H9 (cell line): ENCODE measurements at regions not wholly inside any gene's neighbourhood (a gene's known extent, or its start where the extent isn't known, plus 50 kb on each side); places are given as distances from the start of the nearest gene placed in this dataset.

Experiments
- DNase-seq: peaks from one replicate; pipeline ENCODE4 v3.0.0-alpha.2; 2017
- H2AFZ ChIP-seq: one replicate; pipeline ENCODE4 v1.6.1; 2013; ENCODE audit warnings: mild to moderate bottlenecking, low read length, control low read depth, moderate library complexity
- H2AK5ac ChIP-seq: 2 replicates; pipeline ENCODE4 v1.6.1; 2013; ENCODE audit warnings: low read length, control low read depth, mixed read lengths; ENCODE audit not compliant: insufficient read length
- H2BK120ac ChIP-seq: one replicate; pipeline ENCODE4 v1.6.1; 2013; ENCODE audit warnings: low read depth, mild to moderate bottlenecking, low read length, control low read depth, inconsistent platforms; ENCODE audit not compliant: poor library complexity, severe bottlenecking
- H2BK12ac ChIP-seq: 2 replicates; pipeline ENCODE4 v1.6.1; 2013; ENCODE audit warnings: low read length, control low read depth, mixed read lengths, low read depth; ENCODE audit not compliant: insufficient read length
- H2BK15ac ChIP-seq: 2 replicates; pipeline ENCODE4 v1.6.1; 2013; ENCODE audit warnings: low read depth, low read length, control low read depth
- H2BK20ac ChIP-seq: one replicate; pipeline ENCODE4 v1.6.1; 2013; ENCODE audit warnings: low read depth, mild to moderate bottlenecking, low read length, control low read depth, inconsistent platforms; ENCODE audit not compliant: poor library complexity, severe bottlenecking
- H2BK5ac ChIP-seq: 2 replicates; pipeline ENCODE4 v1.6.1; 2013; ENCODE audit warnings: low read length, control low read depth, mixed read lengths; ENCODE audit not compliant: insufficient read length
- H3K14ac ChIP-seq: 2 replicates; pipeline ENCODE4 v1.6.1; 2013; ENCODE audit warnings: low read length, control low read depth; ENCODE audit not compliant: insufficient read depth
- H3K18ac ChIP-seq: 2 replicates; pipeline ENCODE4 v1.6.1; 2013; ENCODE audit warnings: low read depth, mild to moderate bottlenecking, mixed read lengths, low read length, control low read depth; ENCODE audit not compliant: insufficient read length
- H3K23ac ChIP-seq: 2 replicates; pipeline ENCODE4 v1.6.1; 2013; ENCODE audit warnings: low read length, control low read depth, mixed read lengths, low read depth; ENCODE audit not compliant: insufficient read length
- H3K23me2 ChIP-seq: 2 replicates; pipeline ENCODE4 v1.6.1; 2013; ENCODE audit warnings: low read depth, mild to moderate bottlenecking, mixed read lengths, low read length, control low read depth; ENCODE audit not compliant: insufficient read length, poor library complexity, severe bottlenecking
- H3K27ac ChIP-seq: 2 replicates; pipeline ENCODE4 v1.5.1; 2013; ENCODE audit warnings: low read length, control low read depth, mixed read lengths, low read depth; ENCODE audit not compliant: insufficient read length
- H3K27me3 ChIP-seq: 2 replicates; pipeline ENCODE4 v1.6.1; 2013; ENCODE audit warnings: low read length, control low read depth, inconsistent platforms; ENCODE audit not compliant: insufficient read depth
- H3K4ac ChIP-seq: 2 replicates; pipeline ENCODE4 v1.6.1; 2013; ENCODE audit warnings: low read depth, mild to moderate bottlenecking, control low read depth, inconsistent platforms, low read length, moderate library complexity
- H3K4me1 ChIP-seq: 2 replicates; pipeline ENCODE4 v1.6.1; 2013; ENCODE audit warnings: low read length, control low read depth, inconsistent platforms; ENCODE audit not compliant: insufficient read depth
- H3K4me2 ChIP-seq: 2 replicates; pipeline ENCODE4 v1.6.1; 2013; ENCODE audit warnings: low read length, control low read depth, mixed read lengths; ENCODE audit not compliant: insufficient read length, insufficient read depth
- H3K56ac ChIP-seq: 2 replicates; pipeline ENCODE4 v1.6.1; 2013; ENCODE audit warnings: low read depth, mild to moderate bottlenecking, mixed read lengths, low read length, control low read depth; ENCODE audit not compliant: insufficient read length
- H3K79me1 ChIP-seq: 2 replicates; pipeline ENCODE4 v1.6.1; 2013; ENCODE audit warnings: low read depth, mild to moderate bottlenecking, moderate library complexity, low read length, control low read depth, inconsistent platforms; ENCODE audit not compliant: insufficient read depth, poor library complexity, severe bottlenecking
- H3K79me2 ChIP-seq: 2 replicates; pipeline ENCODE4 v1.6.1; 2013; ENCODE audit warnings: low read length, control low read depth, inconsistent platforms; ENCODE audit not compliant: insufficient read depth
- H3K9ac ChIP-seq: 2 replicates; pipeline ENCODE4 v1.6.1; 2013; ENCODE audit warnings: low read length, control low read depth, mixed read lengths; ENCODE audit not compliant: insufficient read length; ENCODE audit errors: extremely low read depth
- H3K9me3 ChIP-seq: one replicate; pipeline ENCODE4 v1.6.1; 2013; ENCODE audit warnings: low read depth, low read length, inconsistent platforms; ENCODE audit not compliant: control insufficient read depth
- H3T11ph ChIP-seq: one replicate; pipeline ENCODE4 v1.6.1; 2013; ENCODE audit warnings: mild to moderate bottlenecking, low read length, control low read depth, inconsistent platforms
- H4K20me1 ChIP-seq: one replicate; pipeline ENCODE4 v1.6.1; 2013; ENCODE audit not compliant: control insufficient read depth, insufficient read length, insufficient read depth
- H4K5ac ChIP-seq: 2 replicates; pipeline ENCODE4 v1.6.1; 2013; ENCODE audit warnings: low read depth, mild to moderate bottlenecking, mixed read lengths, low read length, control low read depth; ENCODE audit not compliant: insufficient read length
- H4K8ac ChIP-seq: replicated peaks from 2 replicates; pipeline ENCODE4 v1.6.1; 2013; ENCODE audit warnings: low read length, control low read depth, mixed read lengths, low read depth; ENCODE audit not compliant: insufficient read length
- H4K91ac ChIP-seq: 2 replicates; pipeline ENCODE4 v1.6.1; 2013; ENCODE audit warnings: low read depth, mild to moderate bottlenecking, moderate library complexity, mixed read lengths, low read length, control low read depth; ENCODE audit not compliant: insufficient read length
- H3K27ac Mint-ChIP-seq, 3 experiments: 2 replicates in 2 of 3; 3 replicates in 1 of 3; pipeline ENCODE4 v1.8.0; 2020 to 2021; ENCODE audit warnings: mixed read lengths in 3 of 3, mild to moderate bottlenecking in 1 of 3, moderate library complexity in 1 of 3
- H3K27me3 Mint-ChIP-seq: 2 replicates; pipeline ENCODE4 v1.8.0; 2021; ENCODE audit warnings: low read depth, mild to moderate bottlenecking, moderate library complexity, mixed read lengths
- H3K36me3 Mint-ChIP-seq, 3 experiments: 2 replicates in 2 of 3; 3 replicates in 1 of 3; pipeline ENCODE4 v1.8.0; 2020 to 2021; ENCODE audit warnings: low read depth in 3 of 3, mixed read lengths in 3 of 3; ENCODE audit not compliant: insufficient read depth in 1 of 3
- H3K4me1 Mint-ChIP-seq, 2 experiments: 2 replicates each; pipeline ENCODE4 v1.8.0; 2020; ENCODE audit warnings: mixed read lengths in 2 of 2
- H3K4me3 Mint-ChIP-seq, 2 experiments: 2 replicates in 1 of 2; 3 replicates in 1 of 2; pipeline ENCODE4 v1.8.0; 2020 to 2021; ENCODE audit warnings: mild to moderate bottlenecking in 2 of 2, mixed read lengths in 2 of 2, moderate library complexity in 1 of 2
- H3K9me3 Mint-ChIP-seq, 2 experiments: 2 replicates in 1 of 2; 3 replicates in 1 of 2; pipeline ENCODE4 v1.8.0; 2020; ENCODE audit warnings: mild to moderate bottlenecking in 2 of 2, mixed read lengths in 2 of 2, moderate library complexity in 1 of 2
- CTCF ChIP-seq: fragments of 200-600 bp; sonication (generic); conservative IDR thresholded peaks from 3 replicates; pipeline ENCODE4 v1.8.0; 2021; ENCODE audit warnings: antibody characterized with exemption, mild to moderate bottlenecking
- WGBS: extraction: QIAGEN DNeasy Blood & Tissue Kit; methylation state at CpG from one replicate; pipeline ENCODE4 v1.1.7; 2013; ENCODE audit warnings: missing lambda C conversion rate, low lambda C conversion rate, mixed read lengths; ENCODE audit not compliant: insufficient read length; ENCODE audit errors: extremely low coverage; 5-methylcytosine and 5-hydroxymethylcytosine counted together

DNA sequence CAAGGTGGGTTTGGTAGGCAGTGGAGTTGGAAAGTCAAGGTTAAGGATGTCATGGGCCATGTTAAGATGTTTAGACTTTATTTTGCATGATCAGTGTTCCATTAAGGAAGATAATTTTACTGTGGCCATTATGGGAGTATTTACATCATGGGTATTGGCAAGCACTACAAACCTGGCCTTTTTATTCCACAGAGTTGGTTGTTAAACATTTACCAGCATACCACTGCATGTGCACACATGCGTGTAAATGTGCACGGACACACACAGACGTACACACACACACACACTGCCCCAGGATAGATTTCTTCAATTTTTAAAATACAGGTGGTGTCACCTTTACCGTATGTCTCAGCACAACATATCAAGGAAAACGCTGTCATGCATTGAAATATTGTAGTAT is 51.4 kb upstream of the ITGA6 start:
- no peak for DNase-seq
- H3K23me2 ChIP-seq = no peaks in the 10 kb centered on the region
- no peaks in the 10 kb centered on the region for H3K9me3 ChIP-seq
- no peak overlapping the region for H2AK5ac ChIP-seq
- H2AFZ ChIP-seq = no peak overlapping the region
- no peak overlapping the region for H3K56ac ChIP-seq
- H3T11ph ChIP-seq = no peak overlapping the region
- no peak overlapping the region for H3K14ac ChIP-seq
- H4K91ac ChIP-seq = no peak overlapping the region
- H2BK12ac ChIP-seq = no peak overlapping the region
- H2BK15ac ChIP-seq = no peak overlapping the region
- H3K4ac ChIP-seq = no peak overlapping the region
- WGBS = no CpG with 5 or more reads among the region's 5 CpGs
- no peak for TF ChIP-seq CTCF
- peaks cover 43 to 45% of the 10 kb centered on the region in 2 experiments for H3K4me1 Mint-ChIP-seq
- H4K8ac ChIP-seq = no peak overlapping the region
- no peaks in the 10 kb centered on the region for H4K20me1 ChIP-seq
- H3K9ac ChIP-seq = no peak overlapping the region
- no peaks in the 10 kb centered on the region for H3K27me3 ChIP-seq
- H3K23ac ChIP-seq = no peak overlapping the region
- no peak overlapping the region for H3K4me3 Mint-ChIP-seq
- H2BK5ac ChIP-seq = no peak overlapping the region
- no peak overlapping the region; a peak in 1 of 7 replicates for H3K27ac Mint-ChIP-seq
- H2BK20ac ChIP-seq = no peak overlapping the region
- no peak overlapping the region for H3K27ac ChIP-seq
- peaks cover 0 to 13% (median 9%) of the 10 kb centered on the region in 3 experiments; a peak in 5 of 7 replicates for H3K36me3 Mint-ChIP-seq
- H3K79me1 ChIP-seq = no peaks in the 10 kb centered on the region
- peaks cover 9 to 19% of the 10 kb centered on the region in 2 experiments for H3K9me3 Mint-ChIP-seq
- H3K27me3 Mint-ChIP-seq = peaks cover 7% of the 10 kb centered on the region
- no peak overlapping the region for H4K5ac ChIP-seq
- no peak overlapping the region for H2BK120ac ChIP-seq
- no peaks in the 10 kb centered on the region for H3K79me2 ChIP-seq
- no peak overlapping the region for H3K18ac ChIP-seq
- peaks cover 10% of the 10 kb centered on the region; the same call in 1 of the 2 replicates for H3K4me1 ChIP-seq
- H3K4me2 ChIP-seq = no peak overlapping the region
